Lung (tissue), 11 donors: ENCODE measurements at regions not wholly inside any gene's neighbourhood (a gene's known extent, or its start where the extent isn't known, plus 50 kb on each side); places are given as distances from the start of the nearest gene placed in this dataset.
A peak's percentile ranks its signal among the peaks of the same experiment; 100 is the strongest.

ENCODE experiments used
- ATAC-seq: fragments of 200-7000 bp; cut with Tn5 transposase; one replicate; pipeline ENCODE4 v1.9.1; 2020; ENCODE audit warnings: moderate number of reproducible peaks; ENCODE audit not compliant: insufficient read depth, low FRiP score
- DNase-seq, 3 donors: peaks; one replicate each; pipeline ENCODE4 v3.0.0-alpha.2; 2013 to 2017
- H3K27ac ChIP-seq, 2 donors: one replicate each; pipeline ENCODE4 v1.5.1; 2013; ENCODE audit warnings: mild to moderate bottlenecking in 2 of 2, moderate library complexity in 2 of 2, control low read depth in 1 of 2, inconsistent platforms in 1 of 2, low read depth in 1 of 2, low read length in 1 of 2
- H3K27me3 ChIP-seq, 3 donors: one replicate each; pipeline ENCODE4 v1.5.1; 2013; ENCODE audit warnings: low read length in 2 of 3; ENCODE audit not compliant: control insufficient read depth in 3 of 3, insufficient read depth in 3 of 3
- H3K36me3 ChIP-seq, 4 donors: one replicate each; pipeline ENCODE4 v1.5.1; 2013; ENCODE audit warnings: low read length in 4 of 4, mild to moderate bottlenecking in 1 of 4, moderate library complexity in 1 of 4; ENCODE audit not compliant: control insufficient read depth in 4 of 4, insufficient read depth in 4 of 4
- H3K4me1 ChIP-seq, 5 donors: one replicate each; pipeline ENCODE4 v1.5.1; 2013; ENCODE audit warnings: low read length in 5 of 5, mild to moderate bottlenecking in 2 of 5, moderate library complexity in 1 of 5; ENCODE audit not compliant: control insufficient read depth in 5 of 5, insufficient read depth in 5 of 5
- H3K4me3 ChIP-seq: one replicate; pipeline ENCODE4 v1.5.1; 2013; ENCODE audit warnings: mild to moderate bottlenecking, control low read depth, moderate library complexity
- H3K9ac ChIP-seq, 2 donors: one replicate each; pipeline ENCODE4 v1.5.1; 2013; ENCODE audit warnings: low read length in 2 of 2, control low read depth in 1 of 2; ENCODE audit not compliant: insufficient read depth in 1 of 2
- H3K9me3 ChIP-seq, 4 donors: one replicate each; pipeline ENCODE4 v1.5.1; 2013; ENCODE audit warnings: low read length in 3 of 4, mild to moderate bottlenecking in 1 of 4, moderate library complexity in 1 of 4; ENCODE audit not compliant: control insufficient read depth in 4 of 4, insufficient read depth in 3 of 4
- WGBS, 2 donors: extraction: QIAGEN DNeasy Blood & Tissue Kit; methylation state at CpG; one replicate each; pipeline ENCODE4 v1.1.7; 2013; 5-methylcytosine and 5-hydroxymethylcytosine counted together
- TF ChIP-seq, protein P1 (sequence below): IDR thresholded peaks from 2 replicates; pipeline ENCODE4 v1.5.1; 2012; ENCODE audit warnings: mild to moderate bottlenecking; ENCODE audit errors: control extremely low read depth, extremely low read depth
- donor health status: control.
- donor health status: control.
- donor health status: Bipolar disorder and iron deficiency.
- donor health status: healthy.
- donor health status: DM: yes; HTN: yes; CAD: no.

DNA sequence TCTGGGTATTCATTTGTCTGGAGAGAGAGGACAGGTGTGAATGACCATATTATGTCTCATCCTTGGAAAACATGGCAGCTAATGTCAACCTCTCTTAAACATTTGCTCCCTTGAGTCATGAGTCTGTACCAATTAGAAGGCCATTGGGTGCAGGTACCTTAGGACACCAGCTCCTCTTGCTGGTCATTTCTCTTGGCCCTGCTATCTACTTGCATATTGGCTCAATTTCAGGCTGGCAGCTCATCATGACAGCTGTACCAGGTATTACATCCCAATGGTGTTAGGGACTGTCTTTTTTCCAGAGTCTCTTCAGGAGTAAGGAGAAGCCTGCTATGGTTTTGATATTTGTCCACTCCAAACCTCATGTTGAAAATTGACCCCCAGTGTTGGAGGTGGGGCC is 92.2 kb upstream of the ANKRD28 start:
- Histone ChIP-seq H3K4me1 (no peaks in the 10 kb centered on the region), H3K9me3 (no peaks in the 10 kb centered on the region), H3K27me3 (no peaks in the 10 kb centered on the region), H3K9ac (no peak overlapping the region), H3K4me3 (no peak overlapping the region), H3K27ac (no peak overlapping the region), H3K36me3 (no peaks in the 10 kb centered on the region)
- no peak for DNase-seq
- TF ChIP-seq, protein P1, sequence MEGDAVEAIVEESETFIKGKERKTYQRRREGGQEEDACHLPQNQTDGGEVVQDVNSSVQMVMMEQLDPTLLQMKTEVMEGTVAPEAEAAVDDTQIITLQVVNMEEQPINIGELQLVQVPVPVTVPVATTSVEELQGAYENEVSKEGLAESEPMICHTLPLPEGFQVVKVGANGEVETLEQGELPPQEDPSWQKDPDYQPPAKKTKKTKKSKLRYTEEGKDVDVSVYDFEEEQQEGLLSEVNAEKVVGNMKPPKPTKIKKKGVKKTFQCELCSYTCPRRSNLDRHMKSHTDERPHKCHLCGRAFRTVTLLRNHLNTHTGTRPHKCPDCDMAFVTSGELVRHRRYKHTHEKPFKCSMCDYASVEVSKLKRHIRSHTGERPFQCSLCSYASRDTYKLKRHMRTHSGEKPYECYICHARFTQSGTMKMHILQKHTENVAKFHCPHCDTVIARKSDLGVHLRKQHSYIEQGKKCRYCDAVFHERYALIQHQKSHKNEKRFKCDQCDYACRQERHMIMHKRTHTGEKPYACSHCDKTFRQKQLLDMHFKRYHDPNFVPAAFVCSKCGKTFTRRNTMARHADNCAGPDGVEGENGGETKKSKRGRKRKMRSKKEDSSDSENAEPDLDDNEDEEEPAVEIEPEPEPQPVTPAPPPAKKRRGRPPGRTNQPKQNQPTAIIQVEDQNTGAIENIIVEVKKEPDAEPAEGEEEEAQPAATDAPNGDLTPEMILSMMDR: no peak
- no peak for ATAC-seq

DNA sequence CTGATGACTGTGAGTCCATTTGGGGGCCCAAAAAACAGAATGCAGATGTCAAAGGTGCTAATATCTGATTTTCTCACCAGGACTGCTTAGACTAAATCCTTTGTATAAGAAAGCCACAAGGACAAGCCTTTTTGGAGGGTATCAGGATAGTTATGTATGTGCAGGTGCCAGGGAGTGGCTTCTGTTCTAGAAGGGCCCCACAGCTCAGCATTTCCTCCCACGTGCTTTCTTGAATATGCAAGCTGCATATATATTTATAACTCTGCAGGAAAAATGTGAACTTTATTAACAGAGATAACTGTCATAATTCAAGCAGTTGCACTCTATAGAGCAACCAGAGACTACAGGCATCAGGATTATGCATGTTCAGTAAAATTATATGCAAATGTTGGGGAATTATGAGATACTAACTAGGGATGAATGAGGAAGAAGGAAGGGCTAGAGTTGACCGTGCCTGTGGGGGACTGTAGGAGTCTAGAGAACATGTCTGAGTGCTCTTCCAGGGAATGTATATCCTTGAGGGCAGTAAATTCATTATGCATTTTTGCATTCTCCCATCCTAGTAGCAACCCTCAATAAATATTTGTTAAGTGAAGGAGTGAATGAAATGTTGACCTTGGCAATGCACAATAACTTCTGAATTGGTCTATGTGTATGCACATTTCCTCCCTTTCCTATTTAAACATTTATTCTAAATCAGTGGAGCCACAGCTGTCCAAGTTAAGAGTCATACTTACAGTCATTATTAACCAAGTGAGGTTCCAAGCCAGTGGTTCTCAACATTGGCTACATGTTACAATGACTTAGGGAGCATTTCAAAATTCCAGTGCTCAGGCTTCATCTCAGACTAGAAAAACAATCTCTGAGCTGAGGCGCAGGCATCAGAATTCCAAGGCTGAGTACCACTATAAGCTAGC is 94.8 kb upstream of the ANKRD28 start:
- Histone ChIP-seq H3K27ac (peak overlapping the region in 1 of 2 donors; percentile 37), H3K4me1 (no peaks in the 10 kb centered on the region), H3K9me3 (peaks cover 0 to 3% (median 1%) of the 10 kb centered on the region in 4 donors), H3K9ac (no peak overlapping the region), H3K36me3 (no peaks in the 10 kb centered on the region), H3K27me3 (no peaks in the 10 kb centered on the region), H3K4me3 (no peak overlapping the region)
- no peak for ATAC-seq
- TF ChIP-seq, protein P1: no peak
- WGBS, 2 donors: 63% methylated on average over 3 of the region's 3 CpGs
- DNase-seq: peak in 2 of 3 donors; percentile 0 to 4

DNA sequence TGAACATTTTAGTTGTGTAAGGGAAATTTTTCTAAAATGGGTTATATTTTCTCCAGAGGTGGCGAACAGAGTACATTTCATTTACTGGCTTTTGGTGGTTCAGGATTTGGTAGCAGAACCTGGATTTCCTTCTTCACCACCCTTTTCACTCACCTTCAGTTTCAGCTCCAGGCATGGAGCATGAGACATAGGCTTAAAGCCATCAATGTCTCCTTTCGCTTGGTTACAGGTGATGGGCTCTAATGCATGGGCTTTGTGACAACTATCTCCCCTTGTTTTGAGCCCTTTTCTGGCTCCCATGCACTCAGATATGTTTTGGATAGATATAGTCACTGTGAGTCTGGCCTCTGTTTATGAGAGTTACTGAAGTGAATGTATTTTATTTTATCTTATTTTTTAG is 96.6 kb upstream of the ANKRD28 start:
- Histone ChIP-seq H3K27ac (peak overlapping the region in 1 of 2 donors; percentile 37), H3K4me1 (peaks cover 0 to 1% (median 0%) of the 10 kb centered on the region in 5 donors), H3K27me3 (no peaks in the 10 kb centered on the region), H3K9ac (no peak overlapping the region), H3K36me3 (no peaks in the 10 kb centered on the region), H3K4me3 (no peak overlapping the region), H3K9me3 (peaks cover 0 to 5% (median 2%) of the 10 kb centered on the region in 4 donors)
- TF ChIP-seq, protein P1: no peak
- WGBS, 2 donors: 98% methylated on average over 2 of the region's 2 CpGs
- DNase-seq (no peak), ATAC-seq (no peak)
